ENCODE measurements at regions not wholly inside any gene's neighbourhood (a gene's known extent, or its start where the extent isn't known, plus 50 kb on each side); places are given as distances from the start of the nearest gene placed in this dataset.

DNA sequence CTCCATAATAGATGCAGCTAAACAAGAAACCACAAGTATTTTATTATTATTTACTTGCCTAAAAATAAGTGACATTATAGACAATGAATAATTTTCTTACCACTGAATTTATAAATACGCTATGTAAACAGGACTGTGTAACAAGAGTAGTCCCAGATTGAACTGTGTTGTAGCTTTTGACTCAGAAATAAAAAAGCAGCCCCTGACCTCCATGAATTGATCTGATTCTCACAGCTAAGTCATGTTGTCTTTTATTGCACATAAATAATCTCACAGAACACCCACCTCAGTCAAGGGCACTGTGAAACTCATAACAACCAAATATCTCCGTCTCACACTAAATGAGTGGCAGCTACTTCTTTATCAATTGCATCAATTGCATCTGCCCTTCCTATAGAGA, 171.6 kb downstream of the TMX3 start:
- H2AFZ ChIP-seq (ENCODE audit: low read length), result no peak overlapping the region
- H3K4me2 ChIP-seq (ENCODE audit: extremely low read depth, insufficient read depth, low read length), result no peak overlapping the region
- no peaks in the 10 kb centered on the region for H3K36me3 ChIP-seq (ENCODE audit: control insufficient read depth, insufficient read depth, low read length)
- H3K79me2 ChIP-seq (ENCODE audit: control insufficient read depth, insufficient read depth, low read length), result no peaks in the 10 kb centered on the region
- no peaks in the 10 kb centered on the region for H4K20me1 ChIP-seq (ENCODE audit: control insufficient read depth, extremely low read depth, insufficient read depth, low read length)
- H3K9me3 ChIP-seq (ENCODE audit: control insufficient read depth, insufficient read depth, low read depth, low read length), result no peaks in the 10 kb centered on the region
- H3K4me1 ChIP-seq (ENCODE audit: control insufficient read depth, extremely low read depth, insufficient read depth, low read length), result no peaks in the 10 kb centered on the region
- no peak overlapping the region for H3K9ac ChIP-seq (ENCODE audit: insufficient read depth, low read length)
- TF ChIP-seq EZH2 (IDR thresholded peaks at IDR 0.05; ENCODE audit: low read length, missing control alignments), result no peak
- TF ChIP-seq, protein P1, sequence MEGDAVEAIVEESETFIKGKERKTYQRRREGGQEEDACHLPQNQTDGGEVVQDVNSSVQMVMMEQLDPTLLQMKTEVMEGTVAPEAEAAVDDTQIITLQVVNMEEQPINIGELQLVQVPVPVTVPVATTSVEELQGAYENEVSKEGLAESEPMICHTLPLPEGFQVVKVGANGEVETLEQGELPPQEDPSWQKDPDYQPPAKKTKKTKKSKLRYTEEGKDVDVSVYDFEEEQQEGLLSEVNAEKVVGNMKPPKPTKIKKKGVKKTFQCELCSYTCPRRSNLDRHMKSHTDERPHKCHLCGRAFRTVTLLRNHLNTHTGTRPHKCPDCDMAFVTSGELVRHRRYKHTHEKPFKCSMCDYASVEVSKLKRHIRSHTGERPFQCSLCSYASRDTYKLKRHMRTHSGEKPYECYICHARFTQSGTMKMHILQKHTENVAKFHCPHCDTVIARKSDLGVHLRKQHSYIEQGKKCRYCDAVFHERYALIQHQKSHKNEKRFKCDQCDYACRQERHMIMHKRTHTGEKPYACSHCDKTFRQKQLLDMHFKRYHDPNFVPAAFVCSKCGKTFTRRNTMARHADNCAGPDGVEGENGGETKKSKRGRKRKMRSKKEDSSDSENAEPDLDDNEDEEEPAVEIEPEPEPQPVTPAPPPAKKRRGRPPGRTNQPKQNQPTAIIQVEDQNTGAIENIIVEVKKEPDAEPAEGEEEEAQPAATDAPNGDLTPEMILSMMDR (conservative IDR thresholded peaks at IDR 0.05 in 1 of 2, IDR thresholded peaks at IDR 0.05 in 1 of 2; ENCODE audit: low read depth in 1 of 2, low read length in 2 of 2), result no peak
- no peak overlapping the region for H3K4me3 ChIP-seq (replicated peaks in 1 of 4; ENCODE audit: control extremely low read depth in 1 of 4, insufficient read depth in 1 of 4, low read depth in 3 of 4, low read length in 4 of 4)
- no peak for DNase-seq (ENCODE audit: low read depth in 2 of 2)
- no peaks in the 10 kb centered on the region for H3K27me3 ChIP-seq (ENCODE audit: control insufficient read depth, insufficient read depth, low read length)
- no peak overlapping the region for H3K27ac ChIP-seq (ENCODE audit: insufficient read depth, low read length)

DNA sequence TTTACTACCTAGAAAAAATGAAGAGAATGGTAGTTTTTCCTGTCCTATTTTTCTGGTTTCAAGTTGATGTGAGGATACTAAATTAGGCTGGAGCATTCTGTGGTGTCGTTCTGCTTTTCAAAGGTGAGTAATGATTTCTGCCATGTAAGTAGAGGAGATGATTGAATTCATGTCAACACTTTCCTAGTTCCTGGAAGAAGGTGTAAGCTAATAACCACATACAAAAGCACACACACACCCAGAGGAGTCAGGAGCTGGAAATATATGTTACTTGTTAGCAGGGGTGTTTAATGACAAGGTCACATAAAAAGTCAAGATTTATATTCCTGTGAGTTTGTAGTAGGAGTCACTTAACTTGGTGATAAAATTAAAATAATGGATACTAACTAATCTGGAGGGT, 172.1 kb downstream of the TMX3 start:
- DNase-seq (ENCODE audit: low read depth in 2 of 2), result no peak
- no peak overlapping the region for H3K4me2 ChIP-seq (ENCODE audit: extremely low read depth, insufficient read depth, low read length)
- no peak overlapping the region for H3K4me3 ChIP-seq (replicated peaks in 1 of 4; ENCODE audit: control extremely low read depth in 1 of 4, insufficient read depth in 1 of 4, low read depth in 3 of 4, low read length in 4 of 4)
- H3K27ac ChIP-seq (ENCODE audit: insufficient read depth, low read length), result no peak overlapping the region
- no peak overlapping the region for H3K9ac ChIP-seq (ENCODE audit: insufficient read depth, low read length)
- no peak overlapping the region for H2AFZ ChIP-seq (ENCODE audit: low read length)
- TF ChIP-seq EZH2 (IDR thresholded peaks at IDR 0.05; ENCODE audit: low read length, missing control alignments), result no peak
- TF ChIP-seq, protein P1 (conservative IDR thresholded peaks at IDR 0.05 in 1 of 2, IDR thresholded peaks at IDR 0.05 in 1 of 2; ENCODE audit: low read depth in 1 of 2, low read length in 2 of 2), result no peak
- no peaks in the 10 kb centered on the region for H3K36me3 ChIP-seq (ENCODE audit: control insufficient read depth, insufficient read depth, low read length)
- no peaks in the 10 kb centered on the region for H3K9me3 ChIP-seq (ENCODE audit: control insufficient read depth, insufficient read depth, low read depth, low read length)
- H4K20me1 ChIP-seq (ENCODE audit: control insufficient read depth, extremely low read depth, insufficient read depth, low read length), result no peaks in the 10 kb centered on the region
- no peaks in the 10 kb centered on the region for H3K4me1 ChIP-seq (ENCODE audit: control insufficient read depth, extremely low read depth, insufficient read depth, low read length)
- no peaks in the 10 kb centered on the region for H3K79me2 ChIP-seq (ENCODE audit: control insufficient read depth, insufficient read depth, low read length)
- no peaks in the 10 kb centered on the region for H3K27me3 ChIP-seq (ENCODE audit: control insufficient read depth, insufficient read depth, low read length)

DNA sequence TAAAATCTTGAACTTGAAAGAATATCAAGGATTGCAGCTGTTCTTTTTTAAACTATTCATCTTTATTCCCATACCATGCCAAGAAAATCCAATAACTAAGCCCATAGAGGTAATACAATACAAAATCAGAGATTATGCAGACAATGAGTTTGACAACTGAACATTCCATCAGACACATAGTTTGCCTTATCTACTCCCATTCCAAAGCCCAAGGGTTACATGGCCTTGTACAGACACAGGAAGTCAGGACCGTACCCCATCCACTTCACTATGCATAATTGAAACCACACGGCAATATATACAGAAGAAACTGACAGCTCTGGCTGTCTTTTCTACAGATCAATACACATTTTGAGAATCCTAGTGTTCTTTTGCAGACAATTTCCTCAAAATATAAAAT, 181.3 kb downstream of the TMX3 start:
- Histone ChIP-seq H3K9me3 (ENCODE audit: control insufficient read depth, insufficient read depth, low read depth, low read length) (no peaks in the 10 kb centered on the region), H3K36me3 (ENCODE audit: control insufficient read depth, insufficient read depth, low read length) (no peaks in the 10 kb centered on the region), H3K79me2 (ENCODE audit: control insufficient read depth, insufficient read depth, low read length) (no peaks in the 10 kb centered on the region), H3K4me3 (replicated peaks in 1 of 4; ENCODE audit: control extremely low read depth in 1 of 4, insufficient read depth in 1 of 4, low read depth in 3 of 4, low read length in 4 of 4) (no peak overlapping the region), H4K20me1 (ENCODE audit: control insufficient read depth, extremely low read depth, insufficient read depth, low read length) (no peaks in the 10 kb centered on the region), H2AFZ (ENCODE audit: low read length) (peak overlapping the region; percentile 50), H3K27ac (ENCODE audit: insufficient read depth, low read length) (no peak overlapping the region), H3K27me3 (ENCODE audit: control insufficient read depth, insufficient read depth, low read length) (no peaks in the 10 kb centered on the region), H3K9ac (ENCODE audit: insufficient read depth, low read length) (no peak overlapping the region), H3K4me1 (ENCODE audit: control insufficient read depth, extremely low read depth, insufficient read depth, low read length) (peaks cover 2% of the 10 kb centered on the region), H3K4me2 (ENCODE audit: extremely low read depth, insufficient read depth, low read length) (no peak overlapping the region)
- DNase-seq (ENCODE audit: low read depth in 2 of 2), result peak in 1 of 2 donors; percentile 10
- no peak for TF ChIP-seq EZH2 (IDR thresholded peaks at IDR 0.05; ENCODE audit: low read length, missing control alignments)
- TF ChIP-seq, protein P1 (conservative IDR thresholded peaks at IDR 0.05 in 1 of 2, IDR thresholded peaks at IDR 0.05 in 1 of 2; ENCODE audit: low read depth in 1 of 2, low read length in 2 of 2), result no peak
